Memory B cell (primary cell): ENCODE measurements at regions not wholly inside any gene's neighbourhood (a gene's known extent, or its start where the extent isn't known, plus 50 kb on each side); places are given as distances from the start of the nearest gene placed in this dataset.
"Not testable (repeated sequence)": the region's sequence is repeated elsewhere in the genome, so short reads cannot be mapped to it uniquely, and the experiment has no call there.

Experiments used
- ATAC-seq: fragments of 150-1000 bp; cut with Tn5 transposase; 2 replicates; pipeline ENCODE4 v1.10.0; 2021; ENCODE audit warnings: low read depth, mild to moderate bottlenecking, moderate library complexity
- DNase-seq, 2 donors: peaks; one replicate each; pipeline ENCODE4 v3.0.0; 2022; ENCODE audit warnings: low spot score in 2 of 2
- H3K27ac Mint-ChIP-seq: one replicate; pipeline ENCODE4 v1.8.0; 2022; ENCODE audit warnings: mild to moderate bottlenecking, moderate library complexity, mixed read lengths
- H3K27me3 Mint-ChIP-seq: one replicate; pipeline ENCODE4 v1.8.0; 2022; ENCODE audit warnings: mixed read lengths
- H3K36me3 Mint-ChIP-seq: one replicate; pipeline ENCODE4 v1.8.0; 2022; ENCODE audit warnings: mild to moderate bottlenecking, mixed read lengths
- H3K4me1 Mint-ChIP-seq: one replicate; pipeline ENCODE4 v1.8.0; 2022; ENCODE audit warnings: mixed read lengths
- H3K4me3 Mint-ChIP-seq: one replicate; pipeline ENCODE4 v1.8.0; 2022; ENCODE audit warnings: mild to moderate bottlenecking, moderate library complexity, mixed read lengths
- H3K9me3 Mint-ChIP-seq: one replicate; pipeline ENCODE4 v1.8.0; 2022; ENCODE audit warnings: mixed read lengths

GRCh38 chr5:126106029-126106428 lies 317.2 kb upstream of the GRAMD2B start:
- H3K27ac Mint-ChIP-seq = no peak overlapping the region
- H3K27me3 Mint-ChIP-seq = no peaks in the 10 kb centered on the region
- ATAC-seq (no peak), DNase-seq (no peak)
- no peaks in the 10 kb centered on the region for H3K9me3 Mint-ChIP-seq
- H3K4me1 Mint-ChIP-seq = no peaks in the 10 kb centered on the region
- no peak overlapping the region for H3K4me3 Mint-ChIP-seq
- H3K36me3 Mint-ChIP-seq = no peaks in the 10 kb centered on the region

GRCh38 chr5:126107381-126107780 lies 315.8 kb upstream of the GRAMD2B start:
- Mint-ChIP-seq H3K4me3 (no peak overlapping the region), H3K4me1 (no peaks in the 10 kb centered on the region), H3K36me3 (peaks cover 2% of the 10 kb centered on the region), H3K27me3 (no peaks in the 10 kb centered on the region), H3K27ac (no peak overlapping the region), H3K9me3 (peaks cover 7% of the 10 kb centered on the region)
- DNase-seq (no peak), ATAC-seq (no peak)

GRCh38 chr5:126108470-126108869 lies 314.7 kb upstream of the GRAMD2B start:
- DNase-seq (no peak), ATAC-seq (no peak)
- no peak overlapping the region for H3K27ac Mint-ChIP-seq
- H3K36me3 Mint-ChIP-seq = peaks cover 2% of the 10 kb centered on the region
- H3K27me3 Mint-ChIP-seq = no peaks in the 10 kb centered on the region
- H3K9me3 Mint-ChIP-seq = peaks cover 8% of the 10 kb centered on the region
- no peak overlapping the region for H3K4me3 Mint-ChIP-seq
- no peaks in the 10 kb centered on the region for H3K4me1 Mint-ChIP-seq

GRCh38 chr5:126115059-126115629 lies 308.1 kb upstream of the GRAMD2B start:
- ATAC-seq (no peak), DNase-seq (no peak)
- no peak overlapping the region for H3K4me3 Mint-ChIP-seq
- peaks cover 8% of the 10 kb centered on the region for H3K9me3 Mint-ChIP-seq
- H3K27ac Mint-ChIP-seq = no peak overlapping the region
- peaks cover 2% of the 10 kb centered on the region for H3K36me3 Mint-ChIP-seq
- no peaks in the 10 kb centered on the region for H3K27me3 Mint-ChIP-seq
- no peaks in the 10 kb centered on the region for H3K4me1 Mint-ChIP-seq

GRCh38 chr5:126117044-126117443 lies 306.2 kb upstream of the GRAMD2B start:
- Mint-ChIP-seq H3K4me1 (no peaks in the 10 kb centered on the region), H3K36me3 (peaks cover 2% of the 10 kb centered on the region), H3K27me3 (no peaks in the 10 kb centered on the region), H3K4me3 (no peak overlapping the region), H3K9me3 (peaks cover 4% of the 10 kb centered on the region), H3K27ac (no peak overlapping the region)
- ATAC-seq = no peak
- DNase-seq = no peak

- H3K27me3 Mint-ChIP-seq = peaks cover 4% of the 10 kb centered on the region
- no peaks in the 10 kb centered on the region for H3K9me3 Mint-ChIP-seq
- no peak for DNase-seq
- ATAC-seq = no peak
- H3K4me3 Mint-ChIP-seq = no peak overlapping the region
- H3K36me3 Mint-ChIP-seq = no peaks in the 10 kb centered on the region
- no peak overlapping the region for H3K27ac Mint-ChIP-seq
- H3K4me1 Mint-ChIP-seq = no peaks in the 10 kb centered on the region
Measured at GRCh38 chr5:126119887-126120442, 303.2 kb upstream of the GRAMD2B start.

- no peaks in the 10 kb centered on the region for H3K4me1 Mint-ChIP-seq
- H3K9me3 Mint-ChIP-seq = no peaks in the 10 kb centered on the region
- ATAC-seq (no peak), DNase-seq (no peak)
- peaks cover 4% of the 10 kb centered on the region for H3K27me3 Mint-ChIP-seq
- H3K4me3 Mint-ChIP-seq = no peak overlapping the region
- H3K36me3 Mint-ChIP-seq = no peaks in the 10 kb centered on the region
- no peak overlapping the region for H3K27ac Mint-ChIP-seq
Measured at GRCh38 chr5:126120939-126121338, 302.3 kb upstream of the GRAMD2B start.

GRCh38 chr5:126122942-126123341 lies 300.3 kb upstream of the GRAMD2B start:
- DNase-seq (no peak), ATAC-seq (no peak)
- Mint-ChIP-seq H3K27me3 (peaks cover 4% of the 10 kb centered on the region), H3K27ac (no peak overlapping the region), H3K9me3 (no peaks in the 10 kb centered on the region), H3K4me1 (no peaks in the 10 kb centered on the region), H3K36me3 (no peaks in the 10 kb centered on the region), H3K4me3 (no peak overlapping the region)

GRCh38 chr5:126124706-126125345 lies 298.4 kb upstream of the GRAMD2B start:
- no peak for DNase-seq
- Mint-ChIP-seq H3K27me3 (peaks cover 5% of the 10 kb centered on the region), H3K4me3 (no peak overlapping the region)

GRCh38 chr5:126125407-126125806 lies 297.8 kb upstream of the GRAMD2B start:
- no peaks in the 10 kb centered on the region for H3K4me1 Mint-ChIP-seq
- H3K4me3 Mint-ChIP-seq = no peak overlapping the region
- H3K27ac Mint-ChIP-seq = no peak overlapping the region
- H3K36me3 Mint-ChIP-seq = no peaks in the 10 kb centered on the region
- ATAC-seq = no peak
- no peaks in the 10 kb centered on the region for H3K9me3 Mint-ChIP-seq
- DNase-seq = no peak
- H3K27me3 Mint-ChIP-seq = peaks cover 5% of the 10 kb centered on the region

More at GRCh38 chr5:126124706-126125345, 298.4 kb upstream of the GRAMD2B start:
- Mint-ChIP-seq H3K27ac (no peak overlapping the region), H3K4me1 (no peaks in the 10 kb centered on the region), H3K9me3 (no peaks in the 10 kb centered on the region), H3K36me3 (no peaks in the 10 kb centered on the region)
- no peak for ATAC-seq

GRCh38 chr5:126126574-126126973 lies 296.6 kb upstream of the GRAMD2B start:
- Mint-ChIP-seq H3K27ac (no peak overlapping the region), H3K4me3 (no peak overlapping the region), H3K36me3 (no peaks in the 10 kb centered on the region), H3K4me1 (no peaks in the 10 kb centered on the region), H3K9me3 (peaks cover 4% of the 10 kb centered on the region), H3K27me3 (peaks cover 5% of the 10 kb centered on the region)
- DNase-seq (no peak), ATAC-seq (no peak)

GRCh38 chr5:126127371-126127770 lies 295.8 kb upstream of the GRAMD2B start:
- H3K4me3 Mint-ChIP-seq, H3K36me3 Mint-ChIP-seq, H3K27me3 Mint-ChIP-seq, H3K27ac Mint-ChIP-seq, H3K4me1 Mint-ChIP-seq, DNase-seq, ATAC-seq, H3K9me3 Mint-ChIP-seq: not testable (repeated sequence)

GRCh38 chr5:126129431-126129830 lies 293.8 kb upstream of the GRAMD2B start:
- Mint-ChIP-seq H3K27me3 (peaks cover 1% of the 10 kb centered on the region), H3K4me1 (no peaks in the 10 kb centered on the region), H3K4me3 (no peak overlapping the region), H3K9me3 (peaks cover 6% of the 10 kb centered on the region), H3K36me3 (no peaks in the 10 kb centered on the region), H3K27ac (no peak overlapping the region)
- no peak for DNase-seq
- no peak for ATAC-seq

GRCh38 chr5:126133424-126133823 lies 289.8 kb upstream of the GRAMD2B start:
- peaks cover 6% of the 10 kb centered on the region for H3K9me3 Mint-ChIP-seq
- H3K27ac Mint-ChIP-seq = no peak overlapping the region
- DNase-seq = no peak
- H3K27me3 Mint-ChIP-seq = peaks cover under 1% of the 10 kb centered on the region
- no peaks in the 10 kb centered on the region for H3K4me1 Mint-ChIP-seq
- H3K36me3 Mint-ChIP-seq = no peaks in the 10 kb centered on the region
- ATAC-seq = no peak
- H3K4me3 Mint-ChIP-seq = no peak overlapping the region

GRCh38 chr5:126137891-126138280 lies 285.3 kb upstream of the GRAMD2B start:
- Mint-ChIP-seq H3K27me3 (no peaks in the 10 kb centered on the region), H3K36me3 (no peaks in the 10 kb centered on the region), H3K4me1 (no peaks in the 10 kb centered on the region), H3K27ac (no peak overlapping the region), H3K4me3 (no peak overlapping the region), H3K9me3 (no peaks in the 10 kb centered on the region)
- ATAC-seq = no peak
- DNase-seq = no peak
